GM23248 (cell line): ENCODE measurements at regions not wholly inside any gene's neighbourhood (a gene's known extent, or its start where the extent isn't known, plus 50 kb on each side); places are given as distances from the start of the nearest gene placed in this dataset.

Experiments used
- EZH2 ChIP-seq: fragments of 200-600 bp; sonication (generic); IDR thresholded peaks from 2 replicates; pipeline ENCODE4 v1.6.1; 2018; ENCODE audit warnings: antibody characterized with exemption, mild to moderate bottlenecking; ENCODE audit not compliant: insufficient read depth, poor library complexity, severe bottlenecking
- EZH2phosphoT487 ChIP-seq: fragments of 200-600 bp; sonication (generic); IDR thresholded peaks from 2 replicates; pipeline ENCODE4 v1.6.1; 2018; ENCODE audit warnings: antibody characterized with exemption, moderate library complexity, mild to moderate bottlenecking, low read depth; ENCODE audit not compliant: insufficient read depth

GRCh38 chr2:114083717-114084387 is 194.0 kb downstream of the ACTR3 start:
- TF ChIP-seq EZH2: no peak
- no peak for TF ChIP-seq EZH2phosphoT487
